ENCODE measurements at regions not wholly inside any gene's neighbourhood (a gene's known extent, or its start where the extent isn't known, plus 50 kb on each side); places are given as distances from the start of the nearest gene placed in this dataset.

DNA sequence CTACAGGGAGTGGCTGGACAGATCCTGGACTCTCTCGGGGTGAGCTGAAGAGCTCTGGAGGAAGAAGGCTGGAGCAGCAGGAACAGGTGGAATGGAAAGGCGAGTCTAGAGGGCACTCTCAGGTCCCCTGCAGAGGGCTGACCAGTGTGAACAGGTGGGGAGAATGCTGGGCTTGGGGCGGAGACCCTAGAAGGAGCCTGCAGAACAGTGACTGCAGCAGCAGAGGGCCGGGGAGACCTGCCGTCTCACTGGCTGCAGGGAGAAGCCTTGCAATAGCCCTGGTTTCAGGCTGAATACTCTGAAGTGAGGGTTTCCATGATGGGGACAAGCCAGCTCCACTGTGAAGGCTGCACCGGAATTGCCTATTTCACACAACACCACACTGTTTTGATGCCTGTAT, 626.7 kb upstream of the SALL3 start:
- intact Hi-C loops (cut with micrococcal nuclease; ENCODE audit: unreplicated experiment) (no loop called here), in situ Hi-C loops (cut with HindIII; ENCODE audit: extremely low pct_ligation_motif_present, low pct_unique_long_range_greater_than_20kb) (no loop called here)
- H3K9ac ChIP-seq (ENCODE audit: insufficient read depth, low read depth, low read length), result no peak overlapping the region
- ChIA-PET POLR2A (no interaction called here), CTCF (ENCODE audit: low intra/inter-chr PET ratio, low total read pairs) (no interaction called here)
- no peak overlapping the region for H3K4me2 ChIP-seq (ENCODE audit: low read depth, low read length)
- no peak for FAIRE-seq
- no peaks in the 10 kb centered on the region for H4K20me1 ChIP-seq (ENCODE audit: insufficient read depth, low read length)
- ATAC-seq, result no peak
- H3K27ac ChIP-seq (ENCODE audit: extremely low read length, insufficient read depth, low read length), result no peak overlapping the region
- H3K27me3 ChIP-seq (ENCODE audit: control insufficient read depth in 1 of 2, insufficient read depth in 2 of 2, low read length in 2 of 2), result peaks cover 0 to 17% of the 10 kb centered on the region in 2 experiments; a peak in 2 of 5 replicates
- no peaks in the 10 kb centered on the region for H3K4me1 ChIP-seq (ENCODE audit: insufficient read depth, low read length)
- no peaks in the 10 kb centered on the region for H3K9me3 ChIP-seq (ENCODE audit: low read length)
- H2AFZ ChIP-seq (ENCODE audit: low read length), result no peak overlapping the region
- no peaks in the 10 kb centered on the region for H3K79me2 ChIP-seq (ENCODE audit: insufficient read depth, low read length)
- DNase-seq (ENCODE audit: low spot score), result no peak
- 22% methylated on average over 3 of the region's 6 CpGs for WGBS (ENCODE audit: low lambda C conversion rate)
- H3K4me3 ChIP-seq (replicated peaks in 1 of 3; ENCODE audit: insufficient read depth in 1 of 3, low read depth in 2 of 3, low read length in 3 of 3), result no peak overlapping the region
- H3K36me3 ChIP-seq (replicated peaks in 1 of 2; ENCODE audit: control insufficient read depth in 1 of 2, insufficient read depth in 2 of 2, low read length in 2 of 2), result no peaks in the 10 kb centered on the region
- no TSS peak for BruUV-seq (replicated peaks)
- TF ChIP-seq, protein P1, sequence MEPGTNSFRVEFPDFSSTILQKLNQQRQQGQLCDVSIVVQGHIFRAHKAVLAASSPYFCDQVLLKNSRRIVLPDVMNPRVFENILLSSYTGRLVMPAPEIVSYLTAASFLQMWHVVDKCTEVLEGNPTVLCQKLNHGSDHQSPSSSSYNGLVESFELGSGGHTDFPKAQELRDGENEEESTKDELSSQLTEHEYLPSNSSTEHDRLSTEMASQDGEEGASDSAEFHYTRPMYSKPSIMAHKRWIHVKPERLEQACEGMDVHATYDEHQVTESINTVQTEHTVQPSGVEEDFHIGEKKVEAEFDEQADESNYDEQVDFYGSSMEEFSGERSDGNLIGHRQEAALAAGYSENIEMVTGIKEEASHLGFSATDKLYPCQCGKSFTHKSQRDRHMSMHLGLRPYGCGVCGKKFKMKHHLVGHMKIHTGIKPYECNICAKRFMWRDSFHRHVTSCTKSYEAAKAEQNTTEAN (CRISPR knock-in tag; conservative IDR thresholded peaks at IDR 0.05), result no peak
- no peak for TF ChIP-seq ATF7 (IDR thresholded peaks at IDR 0.05)
- no peak for TF ChIP-seq ATF7 (CRISPR knock-in tag; IDR thresholded peaks at IDR 0.05)
- no peak for TF ChIP-seq CAMTA2 (CRISPR knock-in tag; IDR thresholded peaks at IDR 0.05; ENCODE audit: borderline replicate concordance)
- TF ChIP-seq HDAC6 (IDR thresholded peaks at IDR 0.05; ENCODE audit: low read depth, low read length), result no peak
- TF ChIP-seq, protein P2, sequence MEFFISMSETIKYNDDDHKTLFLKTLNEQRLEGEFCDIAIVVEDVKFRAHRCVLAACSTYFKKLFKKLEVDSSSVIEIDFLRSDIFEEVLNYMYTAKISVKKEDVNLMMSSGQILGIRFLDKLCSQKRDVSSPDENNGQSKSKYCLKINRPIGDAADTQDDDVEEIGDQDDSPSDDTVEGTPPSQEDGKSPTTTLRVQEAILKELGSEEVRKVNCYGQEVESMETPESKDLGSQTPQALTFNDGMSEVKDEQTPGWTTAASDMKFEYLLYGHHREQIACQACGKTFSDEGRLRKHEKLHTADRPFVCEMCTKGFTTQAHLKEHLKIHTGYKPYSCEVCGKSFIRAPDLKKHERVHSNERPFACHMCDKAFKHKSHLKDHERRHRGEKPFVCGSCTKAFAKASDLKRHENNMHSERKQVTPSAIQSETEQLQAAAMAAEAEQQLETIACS (CRISPR knock-in tag; IDR thresholded peaks at IDR 0.05), result no peak
- no peak for TF ChIP-seq BORCS8-MEF2B (CRISPR knock-in tag; IDR thresholded peaks at IDR 0.05)
- TF ChIP-seq, protein P3, sequence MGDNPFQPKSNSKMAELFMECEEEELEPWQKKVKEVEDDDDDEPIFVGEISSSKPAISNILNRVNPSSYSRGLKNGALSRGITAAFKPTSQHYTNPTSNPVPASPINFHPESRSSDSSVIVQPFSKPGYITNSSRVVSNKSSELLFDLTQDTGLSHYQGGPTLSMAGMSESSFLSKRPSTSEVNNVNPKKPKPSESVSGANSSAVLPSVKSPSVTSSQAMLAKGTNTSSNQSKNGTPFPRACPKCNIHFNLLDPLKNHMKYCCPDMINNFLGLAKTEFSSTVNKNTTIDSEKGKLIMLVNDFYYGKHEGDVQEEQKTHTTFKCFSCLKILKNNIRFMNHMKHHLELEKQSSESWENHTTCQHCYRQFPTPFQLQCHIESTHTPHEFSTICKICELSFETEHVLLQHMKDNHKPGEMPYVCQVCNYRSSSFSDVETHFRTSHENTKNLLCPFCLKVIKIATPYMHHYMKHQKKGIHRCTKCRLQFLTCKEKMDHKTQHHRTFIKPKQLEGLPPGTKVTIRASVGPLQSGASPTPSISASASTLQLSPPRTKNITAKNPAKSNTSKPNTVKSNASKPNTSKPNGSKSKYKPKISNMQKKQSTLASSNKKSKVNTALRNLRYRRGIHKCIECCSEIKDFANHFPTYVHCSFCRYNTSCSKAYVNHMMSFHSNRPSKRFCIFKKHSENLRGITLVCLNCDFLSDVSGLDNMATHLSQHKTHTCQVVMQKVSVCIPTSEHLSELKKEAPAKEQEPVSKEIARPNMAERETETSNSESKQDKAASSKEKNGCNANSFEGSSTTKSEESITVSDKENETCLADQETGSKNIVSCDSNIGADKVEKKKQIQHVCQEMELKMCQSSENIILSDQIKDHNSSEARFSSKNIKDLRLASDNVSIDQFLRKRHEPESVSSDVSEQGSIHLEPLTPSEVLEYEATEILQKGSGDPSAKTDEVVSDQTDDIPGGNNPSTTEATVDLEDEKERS (CRISPR knock-in tag; IDR thresholded peaks at IDR 0.05), result no peak
- TF ChIP-seq, protein P4, sequence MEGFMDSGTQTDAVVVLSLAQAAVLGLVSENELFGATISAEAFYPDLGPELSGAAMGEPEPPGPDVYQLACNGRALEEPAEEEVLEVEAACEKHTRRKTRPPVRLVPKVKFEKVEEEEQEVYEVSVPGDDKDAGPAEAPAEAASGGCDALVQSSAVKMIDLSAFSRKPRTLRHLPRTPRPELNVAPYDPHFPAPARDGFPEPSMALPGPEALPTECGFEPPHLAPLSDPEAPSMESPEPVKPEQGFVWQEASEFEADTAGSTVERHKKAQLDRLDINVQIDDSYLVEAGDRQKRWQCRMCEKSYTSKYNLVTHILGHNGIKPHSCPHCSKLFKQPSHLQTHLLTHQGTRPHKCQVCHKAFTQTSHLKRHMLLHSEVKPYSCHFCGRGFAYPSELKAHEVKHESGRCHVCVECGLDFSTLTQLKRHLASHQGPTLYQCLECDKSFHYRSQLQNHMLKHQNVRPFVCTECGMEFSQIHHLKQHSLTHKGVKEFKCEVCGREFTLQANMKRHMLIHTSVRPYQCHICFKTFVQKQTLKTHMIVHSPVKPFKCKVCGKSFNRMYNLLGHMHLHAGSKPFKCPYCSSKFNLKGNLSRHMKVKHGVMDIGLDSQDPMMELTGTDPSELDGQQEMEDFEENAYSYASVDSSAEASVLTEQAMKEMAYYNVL (CRISPR knock-in tag; IDR thresholded peaks at IDR 0.05; ENCODE audit: borderline replicate concordance), result no peak

All from HepG2 (cell line).